HL-60 (cell line): ENCODE measurements at regions not wholly inside any gene's neighbourhood (a gene's known extent, or its start where the extent isn't known, plus 50 kb on each side); places are given as distances from the start of the nearest gene placed in this dataset.

Experiments
- DNase-seq, 2 experiments: peaks; one replicate each; pipeline ENCODE4 v3.0.0-alpha.2; 2010 to 2020; ENCODE audit warnings: low read depth in 1 of 2, low spot score in 1 of 2
- H3K27ac ChIP-seq: fragments of 250-450 bp; sonication (Bioruptor Pico); replicated peaks from 2 replicates; pipeline ENCODE4 v1.5.1; 2020; ENCODE audit warnings: mild to moderate bottlenecking, moderate library complexity
- H3K27me3 ChIP-seq: fragments of 250-450 bp; sonication (Bioruptor Pico); 2 replicates; pipeline ENCODE4 v1.5.1; 2021; ENCODE audit warnings: mild to moderate bottlenecking, moderate library complexity; ENCODE audit not compliant: insufficient read depth, poor library complexity, severe bottlenecking
- H3K4me3 ChIP-seq: replicated peaks from 2 replicates; pipeline ENCODE4 v1.5.1; 2011; ENCODE audit warnings: mild to moderate bottlenecking, control low read depth, low read length; ENCODE audit not compliant: insufficient read depth
- CTCF ChIP-seq: IDR thresholded peaks from one replicate; pipeline ENCODE4 v1.5.1; 2011; ENCODE audit warnings: low read length, control low read depth, inconsistent platforms; ENCODE audit not compliant: insufficient read depth
- GABPA ChIP-seq: IDR thresholded peaks from 2 replicates; pipeline ENCODE4 v1.6.1; 2012; ENCODE audit warnings: low read depth
- POLR2AphosphoS5 ChIP-seq: IDR thresholded peaks from 2 replicates; pipeline ENCODE4 v1.6.1; 2012; ENCODE audit warnings: low read depth
- REST ChIP-seq: IDR thresholded peaks from 2 replicates; pipeline ENCODE4 v1.6.1; 2012; ENCODE audit warnings: low read depth; ENCODE audit not compliant: insufficient replicate concordance
- SPI1 ChIP-seq: IDR thresholded peaks from 2 replicates; pipeline ENCODE4 v1.6.1; 2012; ENCODE audit warnings: low read depth, mild to moderate bottlenecking, borderline replicate concordance

- Histone ChIP-seq H3K27ac (no peak overlapping the region), H3K4me3 (no peak overlapping the region), H3K27me3 (no peaks in the 10 kb centered on the region)
- TF ChIP-seq POLR2AphosphoS5 (no peak), CTCF (no peak), REST (no peak), SPI1 (no peak), GABPA (no peak)
- DNase-seq = no peak
These were observed 78.3 kb upstream of the OPRM1 start for GRCh38 chr6:153960741-153961140.

- DNase-seq = no peak
- no peak for TF ChIP-seq GABPA
- no peak for TF ChIP-seq POLR2AphosphoS5
- TF ChIP-seq CTCF = no peak
- TF ChIP-seq SPI1 = no peak
- TF ChIP-seq REST = no peak
- Histone ChIP-seq H3K4me3 (no peak overlapping the region), H3K27ac (no peak overlapping the region), H3K27me3 (no peaks in the 10 kb centered on the region)
These were observed 78.8 kb upstream of the OPRM1 start for GRCh38 chr6:153960281-153960680.

- Histone ChIP-seq H3K27me3 (no peaks in the 10 kb centered on the region), H3K27ac (no peak overlapping the region), H3K4me3 (no peak overlapping the region)
- no peak for DNase-seq
- no peak for TF ChIP-seq CTCF
These were observed 79.8 kb upstream of the OPRM1 start for GRCh38 chr6:153959276-153959675.

DNA sequence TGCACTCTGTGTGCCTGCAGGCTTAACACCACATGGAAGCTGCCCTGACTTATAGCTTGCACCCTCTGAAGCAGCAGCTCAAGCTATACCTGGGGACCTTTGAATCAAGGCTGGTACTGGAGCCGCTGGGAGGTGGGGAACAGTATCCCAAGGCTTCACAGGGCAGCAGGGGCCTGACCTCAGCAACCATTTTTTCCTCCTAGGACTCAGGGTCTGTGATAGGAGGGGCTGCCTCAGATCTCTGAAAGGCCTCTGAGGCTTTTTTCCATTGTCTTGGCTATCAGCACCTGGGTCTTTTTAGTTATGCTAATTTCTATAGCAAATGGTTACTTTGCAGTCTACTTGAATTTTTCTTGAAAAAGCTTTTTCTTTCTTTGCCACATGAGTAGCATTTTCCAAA is 80.2 kb upstream of the OPRM1 start:
- TF ChIP-seq SPI1 (no peak), CTCF (no peak), GABPA (no peak), REST (no peak), POLR2AphosphoS5 (no peak)
- no peak for DNase-seq
- Histone ChIP-seq H3K27me3 (no peaks in the 10 kb centered on the region), H3K4me3 (no peak overlapping the region), H3K27ac (no peak overlapping the region)
